Vagina (tissue), 2 donors: ENCODE measurements at regions not wholly inside any gene's neighbourhood (a gene's known extent, or its start where the extent isn't known, plus 50 kb on each side); places are given as distances from the start of the nearest gene placed in this dataset.

Experiments used
- DNase-seq, 2 donors: peaks; one replicate each; pipeline ENCODE4 v3.0.0-alpha.2; 2017; ENCODE audit errors: extremely low spot score in 2 of 2
- H3K27ac ChIP-seq: fragments of 200-600 bp; sonication (generic); one replicate; pipeline ENCODE4 v1.5.1; 2019
- H3K27me3 ChIP-seq: fragments of 200-600 bp; sonication (generic); one replicate; pipeline ENCODE4 v1.5.1; 2019
- H3K36me3 ChIP-seq, 2 donors: fragments of 200-600 bp; sonication (generic); one replicate each; pipeline ENCODE4 v1.5.1; 2017 to 2019
- H3K4me1 ChIP-seq: fragments of 200-600 bp; sonication (generic); one replicate; pipeline ENCODE4 v1.5.1; 2019
- H3K4me3 ChIP-seq, 2 donors: fragments of 200-600 bp; sonication (generic); 1 replicate in 1 of 2; 2 replicates in 1 of 2; pipeline ENCODE4 v1.5.1; 2016 to 2019
- H3K9me3 ChIP-seq: fragments of 200-600 bp; sonication (generic); one replicate; pipeline ENCODE4 v1.5.1; 2019
- POLR2A ChIP-seq, 2 donors: fragments of 450-650 bp; IDR thresholded peaks; one replicate each; pipeline ENCODE4 v1.6.1; 2017; ENCODE audit warnings: antibody characterized with exemption in 2 of 2, mild to moderate bottlenecking in 2 of 2, moderate library complexity in 2 of 2
- POLR2AphosphoS5 ChIP-seq, 2 donors: sonication (generic); formaldehyde crosslinking; IDR thresholded peaks; one replicate each; pipeline ENCODE4 v1.9.0; 2017; ENCODE audit warnings: antibody characterized with exemption in 2 of 2, mild to moderate bottlenecking in 2 of 2, low read depth in 1 of 2; ENCODE audit not compliant: insufficient read depth in 1 of 2
- intact Hi-C: fragments of 100-400 bp; cut with DNase I; formaldehyde crosslinking; loops from one replicate; pipeline ENCODE4 v1.15.1; 2023
- TF ChIP-seq, protein P1 (sequence below), 3 experiments: fragments of 450-650 bp in 2 of 3; fragments of 200-600 bp in 1 of 3; sonication (generic) in 1 of 3; IDR thresholded peaks; one replicate each; pipeline ENCODE4 v1.5.1; 2017 to 2019; ENCODE audit warnings: antibody characterized with exemption in 3 of 3, mild to moderate bottlenecking in 2 of 3, moderate library complexity in 2 of 3

DNA sequence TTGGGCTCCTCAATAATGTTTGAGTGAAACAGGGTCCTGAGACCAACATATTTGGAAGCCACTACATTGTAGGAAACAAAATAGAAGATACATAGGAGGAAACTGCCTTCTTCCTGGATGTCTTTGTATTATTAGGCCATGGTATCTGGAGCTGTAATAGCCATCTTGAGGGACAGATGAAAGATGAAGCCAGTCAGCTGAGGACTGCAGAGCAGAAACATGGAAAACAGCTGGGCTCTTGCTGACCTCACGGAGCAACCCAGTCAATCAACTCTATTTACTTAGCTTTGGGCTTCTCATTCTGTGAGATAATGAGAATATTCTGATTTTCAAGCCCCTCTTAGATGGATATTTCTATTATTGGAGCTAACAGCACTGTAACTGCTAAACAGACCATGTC is 962.4 kb downstream of the BCL11B start:
- Histone ChIP-seq H3K4me1 (no peaks in the 10 kb centered on the region), H3K27me3 (no peaks in the 10 kb centered on the region), H3K9me3 (no peaks in the 10 kb centered on the region), H3K36me3 (no peaks in the 10 kb centered on the region), H3K4me3 (no peak overlapping the region), H3K27ac (no peak overlapping the region)
- intact Hi-C loops: no loop called here
- DNase-seq: no peak
- TF ChIP-seq, protein P1, sequence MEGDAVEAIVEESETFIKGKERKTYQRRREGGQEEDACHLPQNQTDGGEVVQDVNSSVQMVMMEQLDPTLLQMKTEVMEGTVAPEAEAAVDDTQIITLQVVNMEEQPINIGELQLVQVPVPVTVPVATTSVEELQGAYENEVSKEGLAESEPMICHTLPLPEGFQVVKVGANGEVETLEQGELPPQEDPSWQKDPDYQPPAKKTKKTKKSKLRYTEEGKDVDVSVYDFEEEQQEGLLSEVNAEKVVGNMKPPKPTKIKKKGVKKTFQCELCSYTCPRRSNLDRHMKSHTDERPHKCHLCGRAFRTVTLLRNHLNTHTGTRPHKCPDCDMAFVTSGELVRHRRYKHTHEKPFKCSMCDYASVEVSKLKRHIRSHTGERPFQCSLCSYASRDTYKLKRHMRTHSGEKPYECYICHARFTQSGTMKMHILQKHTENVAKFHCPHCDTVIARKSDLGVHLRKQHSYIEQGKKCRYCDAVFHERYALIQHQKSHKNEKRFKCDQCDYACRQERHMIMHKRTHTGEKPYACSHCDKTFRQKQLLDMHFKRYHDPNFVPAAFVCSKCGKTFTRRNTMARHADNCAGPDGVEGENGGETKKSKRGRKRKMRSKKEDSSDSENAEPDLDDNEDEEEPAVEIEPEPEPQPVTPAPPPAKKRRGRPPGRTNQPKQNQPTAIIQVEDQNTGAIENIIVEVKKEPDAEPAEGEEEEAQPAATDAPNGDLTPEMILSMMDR (IDR thresholded peaks at IDR 0.05): no peak
- TF ChIP-seq POLR2A (IDR thresholded peaks at IDR 0.05) (no peak), POLR2AphosphoS5 (IDR thresholded peaks at IDR 0.05; ENCODE audit: insufficient read depth in 1 of 2, low read depth in 1 of 2) (no peak)

DNA sequence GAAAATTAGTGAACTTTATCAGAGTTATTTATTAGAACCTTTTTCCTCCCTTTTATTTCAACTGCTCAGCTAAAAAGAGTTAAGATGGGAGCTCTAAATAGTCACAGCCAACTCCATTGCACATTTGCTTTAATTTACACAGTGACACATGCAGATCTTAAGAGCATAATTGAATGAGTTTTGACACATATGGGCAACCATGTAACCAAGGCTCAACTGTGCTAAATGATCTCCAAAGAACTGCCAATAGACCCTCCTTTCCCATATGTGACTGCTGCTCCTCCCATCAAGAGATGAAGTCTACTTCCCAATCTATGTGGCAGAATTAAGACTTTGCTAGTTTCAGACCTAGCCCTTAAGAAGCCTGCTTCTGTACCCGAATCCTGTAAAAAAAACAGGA is 960.0 kb downstream of the BCL11B start:
- TF ChIP-seq POLR2AphosphoS5 (IDR thresholded peaks at IDR 0.05; ENCODE audit: insufficient read depth in 1 of 2, low read depth in 1 of 2) (no peak), POLR2A (IDR thresholded peaks at IDR 0.05) (no peak)
- TF ChIP-seq, protein P1 (IDR thresholded peaks at IDR 0.05): no peak
- H3K27ac ChIP-seq: no peak overlapping the region
- H3K9me3 ChIP-seq: no peaks in the 10 kb centered on the region
- H3K36me3 ChIP-seq: no peaks in the 10 kb centered on the region
- H3K27me3 ChIP-seq: no peaks in the 10 kb centered on the region
- intact Hi-C loops: no loop called here
- no peak overlapping the region for H3K4me3 ChIP-seq
- H3K4me1 ChIP-seq: no peaks in the 10 kb centered on the region
- no peak for DNase-seq

DNA sequence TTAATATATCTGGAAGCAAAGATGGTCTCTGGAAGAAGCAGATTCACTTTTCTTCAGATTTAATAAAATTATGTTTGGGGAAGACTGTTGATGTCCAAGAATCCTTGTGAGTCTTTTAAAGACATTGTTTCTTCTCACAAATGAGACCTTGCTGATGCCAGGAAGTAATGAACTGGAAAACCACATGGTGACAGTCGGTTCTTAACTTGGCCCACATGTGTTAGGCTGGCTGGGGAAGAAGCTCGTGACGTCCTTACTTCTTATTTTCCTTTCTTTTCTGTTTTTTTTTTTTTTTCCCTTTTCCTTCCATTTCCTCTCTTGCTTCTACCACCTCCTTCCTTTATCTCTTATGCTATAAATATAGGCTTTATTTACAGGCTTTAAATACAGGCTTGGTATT is 950.2 kb downstream of the BCL11B start:
- H3K27me3 ChIP-seq: no peaks in the 10 kb centered on the region
- intact Hi-C loops: no loop called here
- H3K4me1 ChIP-seq: no peaks in the 10 kb centered on the region
- no peak overlapping the region for H3K27ac ChIP-seq
- H3K9me3 ChIP-seq: no peaks in the 10 kb centered on the region
- TF ChIP-seq, protein P1 (IDR thresholded peaks at IDR 0.05): no peak
- no peak for TF ChIP-seq POLR2AphosphoS5 (IDR thresholded peaks at IDR 0.05; ENCODE audit: insufficient read depth in 1 of 2, low read depth in 1 of 2)
- TF ChIP-seq POLR2A (IDR thresholded peaks at IDR 0.05): no peak
- no peak for DNase-seq
- no peaks in the 10 kb centered on the region for H3K36me3 ChIP-seq
- no peak overlapping the region for H3K4me3 ChIP-seq

DNA sequence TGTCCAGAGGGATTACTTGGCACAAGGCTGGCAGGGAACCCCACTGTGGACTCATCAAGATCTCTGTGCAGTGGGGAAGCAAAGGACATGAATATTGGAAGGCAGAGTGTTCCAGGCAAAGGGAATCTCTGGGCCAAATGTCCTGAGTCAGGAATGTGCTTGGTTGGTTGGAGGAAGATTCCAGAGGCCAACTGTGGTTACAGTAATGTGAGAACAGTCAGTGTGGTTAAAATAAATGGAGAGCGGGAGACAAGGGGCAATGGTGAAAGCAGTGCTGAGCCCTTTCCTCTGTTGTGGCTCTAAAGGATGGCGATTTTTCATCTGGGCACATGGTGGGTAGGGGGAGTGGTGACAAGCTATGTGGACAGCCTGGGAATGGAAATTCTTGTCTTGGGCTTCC is 948.2 kb downstream of the BCL11B start:
- no peak for DNase-seq
- Histone ChIP-seq H3K4me3 (no peak overlapping the region), H3K4me1 (no peaks in the 10 kb centered on the region), H3K9me3 (no peaks in the 10 kb centered on the region), H3K27me3 (no peaks in the 10 kb centered on the region), H3K36me3 (no peaks in the 10 kb centered on the region), H3K27ac (no peak overlapping the region)
- intact Hi-C loops: no loop called here
- no peak for TF ChIP-seq POLR2AphosphoS5 (IDR thresholded peaks at IDR 0.05; ENCODE audit: insufficient read depth in 1 of 2, low read depth in 1 of 2)
- TF ChIP-seq, protein P1 (IDR thresholded peaks at IDR 0.05): no peak
- no peak for TF ChIP-seq POLR2A (IDR thresholded peaks at IDR 0.05)

DNA sequence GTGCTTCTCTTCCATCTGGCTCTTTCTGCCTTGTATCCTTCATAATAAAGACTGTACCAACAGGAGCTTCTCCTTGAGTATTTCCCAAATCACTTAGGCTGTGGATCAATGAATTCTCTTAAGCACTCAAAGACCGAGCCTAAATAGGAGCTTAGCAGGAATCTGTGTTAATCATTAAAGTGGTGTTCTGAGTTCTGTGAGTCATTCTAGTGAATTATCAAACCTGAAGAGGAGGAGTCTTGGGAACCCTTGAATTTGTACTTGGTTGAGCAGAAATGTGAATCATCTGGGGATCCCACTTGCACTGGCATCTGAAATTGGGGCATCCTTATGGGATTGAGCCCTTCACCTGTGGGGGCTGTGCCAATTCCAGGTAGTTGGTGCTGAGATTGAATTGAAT is 946.2 kb downstream of the BCL11B start:
- no peaks in the 10 kb centered on the region for H3K36me3 ChIP-seq
- intact Hi-C loops: no loop called here
- H3K9me3 ChIP-seq: no peaks in the 10 kb centered on the region
- no peak for DNase-seq
- H3K4me1 ChIP-seq: no peaks in the 10 kb centered on the region
- no peak overlapping the region for H3K4me3 ChIP-seq
- no peaks in the 10 kb centered on the region for H3K27me3 ChIP-seq
- H3K27ac ChIP-seq: no peak overlapping the region
- TF ChIP-seq POLR2A (IDR thresholded peaks at IDR 0.05) (no peak), POLR2AphosphoS5 (IDR thresholded peaks at IDR 0.05; ENCODE audit: insufficient read depth in 1 of 2, low read depth in 1 of 2) (no peak)
- TF ChIP-seq, protein P1 (IDR thresholded peaks at IDR 0.05): no peak
